Stimulated activated naive CD4-positive, alpha-beta T cell treated with Interleukin-2 at 50 U/mL for 16 hours (primary cell): ENCODE measurements at regions not wholly inside any gene's neighbourhood (a gene's known extent, or its start where the extent isn't known, plus 50 kb on each side); places are given as distances from the start of the nearest gene placed in this dataset.

ENCODE experiments used
- DNase-seq: peaks from one replicate; lab custom pipeline; 2025; lab: John Stamatoyannopoulos, UW

DNA sequence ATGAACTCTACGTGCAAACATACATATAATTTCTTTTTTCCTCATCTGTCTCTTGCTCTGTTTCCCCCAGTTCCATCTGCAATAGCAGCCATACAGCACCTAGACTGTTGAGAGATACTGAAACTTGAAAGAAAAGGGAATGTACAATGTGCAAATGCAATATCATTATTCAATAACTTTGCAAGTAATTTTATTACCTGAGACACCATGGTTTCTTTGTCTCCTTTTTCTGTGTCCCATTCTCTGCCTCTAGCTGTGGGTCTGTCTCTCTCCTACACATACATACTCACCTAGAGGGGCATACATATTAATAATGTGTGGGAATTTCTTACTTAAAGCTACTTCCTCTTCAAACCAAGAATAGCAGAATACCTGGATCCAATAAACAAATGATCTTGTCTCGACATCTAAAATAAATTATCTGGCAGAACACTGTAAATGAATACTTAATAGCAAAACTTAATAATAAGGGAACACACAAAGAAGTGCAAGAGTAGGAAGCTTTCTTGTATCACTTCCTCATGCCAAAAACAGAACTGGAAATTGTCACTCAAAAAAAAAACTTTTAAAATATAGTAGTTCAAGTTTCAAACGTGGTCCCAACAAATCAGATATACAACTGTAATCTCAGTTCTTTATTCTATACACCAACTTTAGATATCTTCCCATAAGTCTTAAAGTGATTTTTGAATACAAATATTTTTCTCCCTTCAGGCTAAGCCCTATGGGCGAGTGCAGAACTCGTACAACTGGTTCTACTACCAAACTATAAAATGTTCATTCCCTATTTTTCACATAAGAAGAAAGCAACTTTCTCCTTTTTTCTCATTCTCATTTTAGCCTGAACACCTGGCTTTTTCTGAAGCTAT, 194.6 kb downstream of the NRIP1 start:
- DNase-seq, result no peak

- DNase-seq, result no peak
These were observed 197.7 kb downstream of the NRIP1 start for GRCh38 chr21:14866859-14867765.

DNA sequence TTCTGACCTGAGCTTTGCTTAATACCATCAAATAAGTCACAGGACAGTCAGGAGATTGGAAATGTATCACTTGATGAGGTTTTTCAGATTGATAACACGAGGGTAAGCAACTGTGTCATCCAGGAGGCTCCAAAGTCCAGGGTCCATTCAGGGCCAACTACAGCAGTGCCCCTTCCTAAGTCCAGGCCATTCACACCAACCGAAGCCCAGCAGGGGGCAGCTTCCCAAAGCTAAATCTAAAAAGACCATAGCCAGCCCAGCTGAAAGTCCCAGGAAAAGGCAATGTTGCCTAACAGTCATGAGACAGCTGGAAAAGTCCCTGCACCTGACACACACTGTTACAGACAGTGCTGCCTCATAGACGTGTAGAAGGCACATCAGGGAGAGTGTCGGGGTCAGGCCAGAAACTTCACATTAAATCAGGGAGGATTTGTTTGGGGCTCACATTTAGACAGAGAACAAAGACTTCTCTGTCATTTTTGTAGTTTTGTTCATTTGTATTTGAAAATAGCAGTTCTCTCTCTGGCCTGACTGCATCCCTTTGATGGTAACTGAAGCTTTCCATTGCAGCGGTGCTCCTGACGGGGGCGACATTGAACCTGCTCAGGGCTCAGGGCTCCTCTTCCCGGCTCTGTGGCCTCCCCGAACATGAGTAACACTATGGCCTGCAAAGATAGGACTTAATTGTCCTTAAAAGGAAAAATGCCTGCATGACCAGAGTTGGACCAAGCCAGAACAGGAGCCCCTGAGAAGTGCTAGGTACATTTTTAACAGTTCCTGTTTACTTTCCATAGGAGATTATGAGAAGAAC, 200.4 kb downstream of the NRIP1 start:
- no peak for DNase-seq

DNA sequence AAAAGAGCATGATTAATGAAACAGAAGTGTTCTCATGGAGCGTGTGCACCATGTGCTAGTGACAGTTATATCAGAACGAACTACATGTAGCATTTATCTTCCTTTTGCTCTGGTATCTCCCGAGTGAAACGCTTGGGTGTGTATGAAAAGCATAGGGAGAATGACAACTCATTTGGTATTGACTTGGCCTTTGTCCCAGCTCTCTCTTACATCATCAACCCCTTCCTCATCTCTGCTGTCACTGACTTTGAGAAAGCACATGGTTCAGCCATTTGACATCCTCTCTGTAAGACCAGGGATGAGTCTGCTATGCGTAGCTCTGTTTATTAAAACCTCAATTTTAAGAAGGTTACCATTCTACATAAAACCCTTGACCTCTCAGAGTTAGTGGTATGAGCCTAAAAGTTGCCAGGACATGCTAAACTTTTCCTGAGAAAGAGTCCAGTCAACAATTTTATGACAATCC, 201.0 kb downstream of the NRIP1 start:
- no peak for DNase-seq

DNA sequence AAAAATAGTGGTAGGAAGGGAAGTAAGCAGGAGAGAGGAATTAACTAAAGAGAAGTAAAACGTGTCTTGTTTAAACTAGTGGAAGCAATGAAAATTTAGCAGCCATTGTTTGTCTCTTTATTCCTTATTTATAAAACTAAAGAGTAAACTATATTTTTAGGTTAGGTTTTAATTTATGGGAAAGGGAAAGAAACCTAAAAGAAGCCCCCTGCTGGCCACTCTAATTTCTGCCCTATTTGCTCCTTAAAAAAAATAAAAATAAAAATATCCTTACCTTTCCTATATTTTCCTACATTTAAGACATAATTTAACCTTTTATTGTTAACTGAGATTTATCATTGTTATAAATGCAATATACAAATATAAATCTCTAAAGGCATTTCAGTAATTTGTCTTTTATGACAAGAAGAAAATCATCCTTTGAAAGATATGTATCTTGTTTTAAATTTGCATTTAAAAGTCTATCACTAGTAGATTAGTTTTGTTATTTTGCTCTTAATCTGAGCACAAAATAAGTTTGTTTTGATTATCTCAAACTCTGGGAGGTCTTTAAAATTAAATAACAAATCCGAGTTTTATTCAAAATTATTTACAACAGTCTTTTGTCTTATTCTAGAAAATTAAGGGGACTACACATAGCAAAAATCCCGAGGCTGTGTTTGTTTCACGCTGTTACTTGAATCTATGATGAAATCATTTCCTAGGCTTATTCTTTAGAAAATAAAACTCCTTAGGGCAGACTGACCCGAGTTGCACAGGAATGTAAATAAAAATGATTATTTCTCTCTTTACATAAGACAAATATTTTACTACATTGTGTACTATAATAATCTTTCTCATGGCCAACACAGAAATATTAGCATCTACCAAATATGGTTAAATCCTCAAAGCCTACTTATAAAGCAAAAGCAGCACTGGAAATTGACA, 201.7 kb downstream of the NRIP1 start:
- no peak for DNase-seq

- no peak for DNase-seq
These were observed 206.5 kb downstream of the NRIP1 start for GRCh38 chr21:14858311-14858710.

GRCh38 chr21:14857529-14857928, 207.3 kb downstream of the NRIP1 start:
- no peak for DNase-seq

GRCh38 chr21:14850394-14850793, 214.4 kb downstream of the NRIP1 start:
- no peak for DNase-seq

DNA sequence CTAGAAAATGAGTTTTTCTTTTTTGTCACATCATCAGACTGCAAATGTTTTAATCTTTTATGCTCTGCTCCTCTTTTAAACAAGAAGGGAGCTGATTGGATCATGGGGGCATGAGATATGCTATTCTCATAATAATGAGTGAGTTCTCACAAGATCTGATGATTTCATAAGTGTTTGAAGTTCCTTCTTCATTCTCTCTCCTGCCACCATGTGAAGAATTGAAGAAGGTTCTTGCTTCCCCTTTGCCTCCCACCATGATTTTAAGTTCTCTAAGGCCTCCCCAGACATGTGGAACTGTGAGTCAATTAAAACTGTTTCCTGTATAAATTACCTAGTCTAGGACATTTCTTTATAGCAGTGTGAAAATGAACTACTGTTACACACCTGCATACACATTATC, 218.2 kb downstream of the NRIP1 start:
- no peak for DNase-seq

DNA sequence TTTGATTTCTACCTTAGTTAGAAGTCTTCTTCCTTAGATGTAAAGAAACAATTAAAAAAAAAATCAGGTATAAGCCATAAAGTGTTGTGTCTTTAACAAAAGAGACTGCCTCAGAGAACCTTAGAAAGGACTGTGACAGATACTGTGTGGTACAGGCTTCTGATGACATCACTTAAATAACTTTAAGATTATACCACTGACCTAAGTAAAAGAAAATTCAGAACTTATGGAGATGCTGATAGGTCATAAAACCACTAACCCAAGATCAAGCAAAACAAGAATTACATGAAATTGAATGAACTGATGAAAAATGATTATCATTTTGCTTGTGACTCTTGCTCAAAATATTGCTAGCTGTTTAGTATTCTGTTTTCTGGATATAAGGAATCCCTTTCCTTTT, 220.8 kb downstream of the NRIP1 start:
- no peak for DNase-seq

DNA sequence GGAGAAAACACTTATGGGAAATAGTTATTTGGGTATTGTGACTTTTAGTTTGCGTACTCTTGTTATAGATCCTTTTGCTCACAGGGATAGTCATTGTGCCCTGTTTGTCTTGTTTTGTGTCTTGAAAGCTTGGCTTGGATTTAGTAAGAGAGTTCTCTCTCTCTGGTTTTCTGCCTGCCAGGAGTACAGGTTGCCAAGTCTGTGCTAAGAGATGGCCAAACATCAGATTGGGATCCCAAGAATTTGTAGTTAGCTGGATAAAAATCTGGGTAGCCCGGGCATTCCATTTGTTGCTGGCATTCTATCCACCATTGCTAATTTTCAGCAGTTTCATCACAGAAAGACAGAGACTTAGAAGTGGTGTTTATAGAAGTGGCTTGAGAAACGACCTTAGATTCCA, 222.2 kb downstream of the NRIP1 start:
- DNase-seq, result no peak

DNA sequence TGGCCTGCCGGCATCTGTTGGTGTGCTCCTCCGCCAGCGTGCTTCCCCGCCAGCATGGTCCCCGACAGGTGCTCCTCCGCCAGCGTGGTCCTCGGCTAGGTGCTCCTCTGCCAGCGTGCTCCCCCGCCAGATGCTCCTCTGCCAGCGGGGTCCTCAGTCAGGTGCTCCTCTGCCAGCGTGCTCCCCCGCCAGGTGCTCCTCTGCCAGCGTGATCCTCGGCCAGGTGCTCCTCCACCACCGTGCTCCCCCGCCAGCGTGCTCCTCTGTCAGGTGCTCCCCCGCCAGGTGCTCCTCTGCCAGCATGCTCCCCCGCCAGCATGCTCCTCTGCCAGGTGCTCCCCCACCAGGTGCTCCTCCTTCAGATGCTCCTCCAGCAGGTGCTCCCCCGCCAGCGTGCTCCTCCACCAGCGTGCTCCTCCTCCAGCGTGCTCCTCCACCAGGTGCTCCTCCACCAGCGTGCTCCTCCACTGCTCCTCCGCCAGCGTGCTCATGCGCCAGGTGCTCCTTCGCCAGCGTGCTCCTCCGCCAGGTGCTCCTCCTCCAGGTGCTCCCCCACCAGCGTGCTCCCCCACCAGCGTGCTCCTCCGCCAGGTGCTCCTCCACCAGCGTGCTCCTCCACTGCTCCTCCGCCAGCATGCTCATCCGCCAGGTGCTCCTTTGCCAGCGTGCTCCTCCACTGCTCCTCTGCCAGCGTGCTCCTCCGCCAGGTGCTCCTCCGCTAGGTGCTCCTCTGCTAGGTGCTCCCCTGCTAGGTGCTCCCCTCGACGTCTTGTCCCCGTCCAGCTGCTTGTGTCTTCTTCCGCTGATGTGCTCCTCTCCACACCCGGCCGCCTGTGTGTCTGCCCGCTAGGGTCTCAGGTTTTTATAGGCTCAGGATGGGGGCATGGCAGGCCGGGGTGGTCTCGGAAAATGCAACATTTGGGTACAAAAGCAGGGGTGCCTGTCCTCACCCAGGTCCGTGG, 223.0 kb downstream of the NRIP1 start:
- no peak for DNase-seq

GRCh38 chr21:14838400-14838799, 226.4 kb downstream of the NRIP1 start:
- DNase-seq, result no peak

DNA sequence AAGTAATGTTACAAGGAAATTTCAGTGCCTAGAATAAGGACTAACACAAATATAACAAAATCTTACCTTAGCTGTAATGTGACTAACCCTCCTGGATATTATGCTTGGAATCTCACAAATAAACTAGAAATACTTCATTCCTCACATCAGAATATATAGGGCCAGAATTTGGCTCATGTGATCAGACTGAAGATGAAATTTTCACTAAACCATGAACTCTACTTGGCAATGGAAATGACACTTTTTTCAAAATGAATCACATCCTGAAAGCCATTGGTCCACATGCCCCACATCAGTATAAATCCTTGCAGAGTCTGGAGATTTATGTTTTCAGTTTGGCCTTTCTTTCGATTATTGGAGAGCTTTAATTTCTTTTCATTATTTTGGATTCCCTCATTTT, 227.8 kb downstream of the NRIP1 start:
- no peak for DNase-seq

DNA sequence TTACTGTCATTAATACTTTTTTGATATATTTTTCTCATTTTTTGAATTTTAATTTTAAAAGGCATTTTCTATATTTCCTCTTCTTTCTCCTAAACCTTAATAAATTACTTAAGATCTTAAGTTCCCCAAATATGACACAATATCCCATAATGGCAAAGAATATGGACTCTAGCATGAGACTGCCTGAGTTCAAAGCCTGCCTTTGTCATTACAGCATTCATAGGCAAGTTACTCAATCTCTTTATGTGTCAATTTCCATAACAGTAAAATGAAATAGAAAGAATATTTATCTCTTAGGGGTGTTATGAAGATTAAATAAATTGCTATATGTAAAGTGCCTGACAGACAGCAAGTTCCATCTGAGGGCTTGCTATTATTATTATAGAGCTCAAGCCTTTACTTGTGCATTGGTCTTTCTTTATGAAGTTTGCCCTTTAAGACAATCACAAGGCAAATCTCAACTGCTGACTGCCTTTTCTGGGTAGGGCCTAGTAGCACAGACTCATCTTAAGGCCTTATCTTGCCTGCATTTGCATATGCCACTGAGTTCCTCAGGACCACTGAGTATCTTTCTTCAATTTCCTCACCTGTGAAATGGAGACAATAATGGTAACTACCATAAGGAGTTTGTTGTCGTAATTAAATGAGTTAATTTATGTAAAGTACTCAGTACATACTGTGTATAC, 231.0 kb downstream of the NRIP1 start:
- no peak for DNase-seq

GRCh38 chr21:14833241-14833640, 231.6 kb downstream of the NRIP1 start:
- DNase-seq, result no peak

GRCh38 chr21:14830307-14830706, 234.5 kb downstream of the NRIP1 start:
- no peak for DNase-seq

- DNase-seq, result no peak
These were observed 235.1 kb downstream of the NRIP1 start for GRCh38 chr21:14829685-14830084.

- no peak for DNase-seq
These were observed 237.3 kb downstream of the NRIP1 start for GRCh38 chr21:14827468-14827867.
